ENCODE measurements at regions not wholly inside any gene's neighbourhood (a gene's known extent, or its start where the extent isn't known, plus 50 kb on each side); places are given as distances from the start of the nearest gene placed in this dataset.
"Not testable (repeated sequence)": the region's sequence is repeated elsewhere in the genome, so short reads cannot be mapped to it uniquely, and the experiment has no call there.

DNA sequence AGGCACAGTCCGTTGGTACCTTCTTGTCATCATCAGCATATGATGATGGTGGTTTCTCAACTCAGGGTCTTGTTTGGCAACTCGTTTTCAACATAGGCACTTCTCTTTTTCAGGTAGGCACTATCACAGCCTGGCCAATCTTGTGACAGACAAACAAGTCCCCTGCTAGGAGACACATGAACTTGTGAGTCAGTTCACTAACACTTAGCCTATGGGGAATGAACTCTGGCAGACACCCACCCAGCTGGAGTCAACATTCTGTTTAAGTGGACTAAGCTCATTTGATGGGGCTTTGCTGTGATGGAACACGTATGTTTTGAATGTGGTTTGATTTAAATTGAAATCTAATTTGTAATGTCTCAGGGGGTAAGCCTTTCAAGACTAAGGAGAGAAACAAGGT, 100.7 kb upstream of the MAMLD1 start:
- DNase-seq: no peak

DNA sequence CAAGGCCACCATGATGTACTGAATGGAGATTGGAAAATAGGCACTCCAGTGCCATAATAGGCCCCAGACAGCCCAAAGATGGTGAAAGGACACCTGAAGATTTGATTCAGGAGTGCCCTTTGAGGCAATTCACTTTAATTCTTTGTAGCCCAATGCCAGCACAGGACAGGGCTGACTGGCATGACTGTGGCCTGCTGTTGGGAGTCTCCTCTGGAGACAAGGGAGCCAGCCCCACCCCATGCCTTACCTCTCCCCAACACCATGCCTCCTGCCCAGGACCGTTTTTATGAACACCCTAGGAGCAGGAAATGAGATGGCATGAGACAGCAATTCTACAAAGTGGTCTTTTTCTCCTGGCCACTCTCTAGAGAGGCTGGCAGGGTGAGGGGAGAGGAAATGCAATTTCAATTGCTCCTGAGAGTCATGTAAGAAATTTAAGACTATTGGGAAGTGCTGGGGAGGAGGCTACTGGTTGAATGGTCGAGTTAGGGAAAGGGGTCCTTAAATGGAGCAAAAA, 94.2 kb upstream of the MAMLD1 start:
- 21% methylated on average over 2 of the region's 2 CpGs; no CpG with 5 or more reads in 1 of the 2 donors for WGBS, 2 donors
- Histone ChIP-seq H3K27ac (no peak overlapping the region), H3K27me3 (no peaks in the 10 kb centered on the region), H3K4me1 (no peaks in the 10 kb centered on the region), H3K4me3 (no peak overlapping the region), H3K36me3 (no peaks in the 10 kb centered on the region), H3K9me3 (no peaks in the 10 kb centered on the region)
- intact Hi-C loops (cut with DNase I): no loop called here
- TF ChIP-seq, protein P1, sequence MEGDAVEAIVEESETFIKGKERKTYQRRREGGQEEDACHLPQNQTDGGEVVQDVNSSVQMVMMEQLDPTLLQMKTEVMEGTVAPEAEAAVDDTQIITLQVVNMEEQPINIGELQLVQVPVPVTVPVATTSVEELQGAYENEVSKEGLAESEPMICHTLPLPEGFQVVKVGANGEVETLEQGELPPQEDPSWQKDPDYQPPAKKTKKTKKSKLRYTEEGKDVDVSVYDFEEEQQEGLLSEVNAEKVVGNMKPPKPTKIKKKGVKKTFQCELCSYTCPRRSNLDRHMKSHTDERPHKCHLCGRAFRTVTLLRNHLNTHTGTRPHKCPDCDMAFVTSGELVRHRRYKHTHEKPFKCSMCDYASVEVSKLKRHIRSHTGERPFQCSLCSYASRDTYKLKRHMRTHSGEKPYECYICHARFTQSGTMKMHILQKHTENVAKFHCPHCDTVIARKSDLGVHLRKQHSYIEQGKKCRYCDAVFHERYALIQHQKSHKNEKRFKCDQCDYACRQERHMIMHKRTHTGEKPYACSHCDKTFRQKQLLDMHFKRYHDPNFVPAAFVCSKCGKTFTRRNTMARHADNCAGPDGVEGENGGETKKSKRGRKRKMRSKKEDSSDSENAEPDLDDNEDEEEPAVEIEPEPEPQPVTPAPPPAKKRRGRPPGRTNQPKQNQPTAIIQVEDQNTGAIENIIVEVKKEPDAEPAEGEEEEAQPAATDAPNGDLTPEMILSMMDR (IDR thresholded peaks at IDR 0.05): no peak
- no peak for TF ChIP-seq POLR2A (IDR thresholded peaks at IDR 0.05)
- DNase-seq: no peak

More for the DNA sequence above, 100.7 kb upstream of the MAMLD1 start:
- Histone ChIP-seq H3K9me3 (no peaks in the 10 kb centered on the region), H3K4me1 (no peaks in the 10 kb centered on the region), H3K27ac (no peak overlapping the region), H3K36me3 (no peaks in the 10 kb centered on the region), H3K27me3 (no peaks in the 10 kb centered on the region), H3K4me3 (no peak overlapping the region)
- TF ChIP-seq, protein P1 (IDR thresholded peaks at IDR 0.05): no peak
- TF ChIP-seq POLR2A (IDR thresholded peaks at IDR 0.05): no peak
- 50 to 60% methylated on average over 1 to 3 of the region's 3 CpGs for WGBS, 2 donors
- intact Hi-C loops (cut with DNase I): no loop called here

DNA sequence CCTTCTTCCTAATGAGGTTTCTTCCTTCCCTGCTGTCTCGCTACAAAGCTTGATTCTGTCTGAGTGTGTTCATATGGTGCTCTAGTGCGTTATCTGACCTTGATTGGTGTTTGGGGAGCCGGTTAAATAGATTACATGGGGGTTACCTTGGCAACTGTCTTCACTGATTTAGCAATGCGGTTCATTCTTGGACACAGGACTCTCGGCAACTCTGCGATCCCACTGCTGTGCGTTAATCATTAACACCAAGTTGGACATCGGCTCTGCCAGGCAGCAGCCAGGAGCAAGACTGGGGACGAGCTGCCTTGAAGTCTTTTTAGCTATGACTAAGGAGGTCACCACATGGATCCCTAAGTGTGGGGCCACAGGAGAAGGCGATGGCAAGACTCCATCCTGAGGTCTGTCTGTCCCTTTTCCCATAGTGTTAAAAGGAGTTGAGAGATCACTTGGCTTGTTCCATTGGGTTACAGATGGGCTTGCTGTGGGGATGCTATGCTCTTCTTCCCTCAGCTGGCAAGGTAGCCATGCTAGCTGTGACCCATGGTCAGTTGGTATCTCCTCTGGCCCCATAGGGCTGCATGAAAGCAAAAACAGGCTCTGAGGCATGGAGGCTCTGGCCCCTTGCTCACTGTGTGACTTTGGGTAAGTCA, 93.4 kb upstream of the MAMLD1 start:
- Histone ChIP-seq H3K36me3 (no peaks in the 10 kb centered on the region), H3K27ac (no peak overlapping the region), H3K9me3 (no peaks in the 10 kb centered on the region), H3K27me3 (no peaks in the 10 kb centered on the region), H3K4me3 (no peak overlapping the region), H3K4me1 (no peaks in the 10 kb centered on the region)
- no peak for DNase-seq
- 69% methylated on average over 9 of the region's 10 CpGs; no CpG with 5 or more reads in 1 of the 2 donors for WGBS, 2 donors
- intact Hi-C loops (cut with DNase I): no loop called here
- TF ChIP-seq, protein P1 (IDR thresholded peaks at IDR 0.05): no peak
- no peak for TF ChIP-seq POLR2A (IDR thresholded peaks at IDR 0.05)

DNA sequence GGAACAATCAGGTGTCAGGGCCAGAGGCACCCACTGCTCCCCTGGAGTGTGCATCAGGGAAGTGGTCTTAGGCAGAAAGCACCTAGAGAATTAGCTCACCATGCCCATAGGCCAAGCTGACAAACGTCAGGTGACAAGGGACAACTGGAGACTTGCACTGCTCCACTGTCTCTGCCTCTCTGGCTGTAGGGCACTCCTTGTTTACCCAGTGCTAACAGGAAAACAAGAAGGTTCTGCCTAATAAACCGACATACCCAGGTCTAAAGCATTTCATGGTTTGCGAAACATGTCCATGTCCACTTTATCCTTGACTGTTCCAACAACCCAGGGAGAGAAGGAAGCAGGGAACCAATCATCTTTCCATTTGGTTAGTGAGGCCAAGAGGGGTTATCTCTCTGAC, 92.5 kb upstream of the MAMLD1 start:
- WGBS, 2 donors: 34 to 73% methylated on average over 2 to 3 of the region's 3 CpGs
- TF ChIP-seq, protein P1 (IDR thresholded peaks at IDR 0.05): no peak
- no peak for TF ChIP-seq POLR2A (IDR thresholded peaks at IDR 0.05)

GRCh38 chrX:150273575-150274294, 89.4 kb upstream of the MAMLD1 start:
- H3K4me3 ChIP-seq; H3K27me3 ChIP-seq; H3K36me3 ChIP-seq; H3K4me1 ChIP-seq; DNase-seq; H3K27ac ChIP-seq; H3K9me3 ChIP-seq; intact Hi-C loops (cut with DNase I): not testable (repeated sequence)
- 45 to 56% methylated on average over 2 of the region's 4 CpGs for WGBS, 2 donors

More for the DNA sequence above, 92.5 kb upstream of the MAMLD1 start:
- DNase-seq: no peak
- H3K4me1 ChIP-seq: no peaks in the 10 kb centered on the region
- no peak overlapping the region for H3K4me3 ChIP-seq
- no peaks in the 10 kb centered on the region for H3K36me3 ChIP-seq
- H3K27me3 ChIP-seq: no peaks in the 10 kb centered on the region
- H3K9me3 ChIP-seq: no peaks in the 10 kb centered on the region
- no peak overlapping the region for H3K27ac ChIP-seq
- intact Hi-C loops (cut with DNase I): no loop called here
